GM18498 (cell line): ENCODE measurements at regions not wholly inside any gene's neighbourhood (a gene's known extent, or its start where the extent isn't known, plus 50 kb on each side); places are given as distances from the start of the nearest gene placed in this dataset.

Experiments
- ATAC-seq: cut with Tn5 transposase; IDR thresholded peaks from one replicate; pipeline ENCODE4 v1.9.1; 2021; ENCODE audit warnings: mild to moderate bottlenecking, moderate library complexity; ENCODE audit not compliant: unreplicated experiment

- ATAC-seq: peak; percentile 45
Measured at GRCh38 chr3:178436773-178437172, 99.5 kb upstream of the KCNMB2 start.

DNA sequence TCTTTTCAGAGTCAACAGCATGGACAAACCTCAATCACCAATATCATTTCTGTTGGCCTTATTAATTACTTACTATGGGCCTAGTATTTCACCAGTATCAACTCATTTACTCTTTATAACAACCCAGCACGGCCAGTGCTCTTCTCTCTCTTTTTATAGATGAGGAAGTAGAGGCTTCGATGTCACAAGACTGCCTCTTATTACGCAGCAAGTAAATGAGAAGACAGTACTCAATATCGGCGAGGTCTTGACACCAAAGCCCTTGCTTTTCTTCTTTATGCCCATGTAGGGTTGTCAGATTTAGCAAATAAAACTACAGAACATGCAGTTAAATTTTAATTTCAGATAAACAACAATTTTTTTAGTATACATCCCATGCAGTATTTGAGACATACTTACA is 99.0 kb upstream of the KCNMB2 start:
- ATAC-seq: no peak

DNA sequence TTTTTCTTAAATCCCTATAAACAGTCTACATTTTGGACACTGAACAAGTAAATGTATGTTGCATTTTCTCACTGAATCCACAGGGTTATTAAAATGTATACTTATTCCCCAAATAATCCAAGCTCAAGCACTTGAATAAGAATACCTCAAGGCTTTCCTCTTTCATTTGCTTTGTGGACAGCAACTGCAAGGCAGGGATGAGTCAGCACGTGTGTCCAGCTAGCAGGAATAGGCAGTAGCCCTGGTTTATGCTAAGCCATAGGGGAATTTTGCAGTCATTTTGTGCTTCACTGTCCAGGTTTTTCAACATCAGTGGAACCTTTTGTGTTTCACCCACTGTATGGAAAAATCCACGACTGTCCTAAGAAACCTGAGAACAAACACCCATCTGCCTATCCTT is 96.7 kb upstream of the KCNMB2 start:
- no peak for ATAC-seq

DNA sequence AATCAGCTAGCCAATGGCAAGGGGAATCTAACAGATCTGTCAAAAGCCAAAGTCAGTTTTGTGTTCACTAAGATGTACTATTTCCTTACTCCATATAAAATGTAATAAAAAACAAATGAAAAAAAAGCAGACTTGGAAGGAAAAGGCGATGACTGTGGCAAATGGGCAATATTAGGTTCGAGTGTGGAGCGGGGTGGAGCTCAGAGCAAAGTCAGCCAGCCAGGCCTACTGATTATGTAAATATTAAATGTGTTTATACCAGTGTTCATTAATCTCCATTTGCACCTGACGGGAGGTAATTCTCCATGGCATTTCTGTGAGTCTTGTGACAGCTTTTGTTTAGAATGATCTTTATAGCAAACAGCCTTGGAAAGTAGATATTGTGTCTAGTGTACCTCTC is 96.2 kb upstream of the KCNMB2 start:
- no peak for ATAC-seq

- no peak for ATAC-seq
Measured at GRCh38 chr3:178443634-178444033, 92.6 kb upstream of the KCNMB2 start.

DNA sequence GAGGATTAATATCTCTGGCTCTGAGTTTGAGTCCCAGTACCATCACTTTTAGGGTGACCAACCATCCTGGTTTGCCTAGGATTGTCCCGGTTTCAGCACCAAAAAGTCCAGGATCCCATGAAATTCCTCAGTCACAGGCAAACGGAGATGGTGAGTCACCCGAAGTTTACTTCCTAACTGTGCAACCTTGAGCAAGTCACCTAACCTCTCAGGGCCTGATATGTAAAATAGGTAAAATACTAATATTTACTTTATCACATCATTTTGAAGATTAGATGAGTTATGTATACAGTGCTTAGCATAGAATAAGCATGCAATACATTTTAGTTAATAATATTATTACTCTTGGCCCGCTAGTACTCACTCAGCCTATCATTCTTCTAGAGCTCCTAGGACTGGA is 91.1 kb upstream of the KCNMB2 start:
- ATAC-seq: no peak

- ATAC-seq: no peak
Measured at GRCh38 chr3:178446059-178446458, 90.2 kb upstream of the KCNMB2 start.

DNA sequence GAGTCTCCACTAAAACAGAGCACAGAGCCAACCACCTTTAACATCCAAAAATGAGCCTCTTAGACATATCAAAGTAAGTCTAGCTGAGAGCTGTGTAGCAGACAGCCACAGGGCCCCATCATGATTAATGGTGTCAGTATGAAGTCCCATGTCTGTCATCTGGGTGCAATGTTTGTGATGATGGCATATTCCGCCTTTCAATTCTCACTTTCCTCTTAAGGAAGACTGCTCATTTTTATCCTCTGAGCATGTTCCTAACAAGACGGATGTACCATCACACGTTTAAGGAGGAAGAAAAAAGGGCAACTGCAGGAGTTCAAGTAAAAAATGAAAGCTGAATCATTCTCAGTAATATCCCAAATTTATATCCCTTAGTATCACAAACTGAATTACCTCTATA is 85.8 kb upstream of the KCNMB2 start:
- ATAC-seq: no peak

- ATAC-seq: no peak
Measured at GRCh38 chr3:178451799-178452198, 84.4 kb upstream of the KCNMB2 start.

- no peak for ATAC-seq
Measured at GRCh38 chr3:178454726-178455125, 81.5 kb upstream of the KCNMB2 start.

GRCh38 chr3:178455226-178455625 is 81.0 kb upstream of the KCNMB2 start:
- no peak for ATAC-seq

DNA sequence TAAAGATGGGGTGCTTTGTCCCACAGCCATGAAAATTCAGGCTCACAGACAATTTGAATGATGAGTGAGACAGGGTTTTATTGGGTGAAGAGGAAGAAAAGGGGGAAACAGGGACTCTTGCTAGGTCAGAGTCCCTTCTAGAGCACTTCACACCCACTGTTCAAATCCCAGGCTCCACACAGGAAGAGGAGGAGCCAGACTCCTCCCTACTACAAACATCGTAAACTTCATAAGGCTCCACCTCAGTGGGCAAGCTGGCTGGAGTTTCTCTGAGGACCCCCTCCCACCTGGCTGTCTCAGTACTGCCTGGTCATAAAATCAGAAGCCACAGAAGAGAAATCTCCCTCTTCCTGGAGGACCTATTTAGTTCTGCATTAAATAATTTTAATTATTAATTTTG is 80.3 kb upstream of the KCNMB2 start:
- ATAC-seq: no peak

- ATAC-seq: no peak
Measured at GRCh38 chr3:178456621-178457285, 79.5 kb upstream of the KCNMB2 start.

- ATAC-seq: no peak
Measured at GRCh38 chr3:178457511-178457910, 78.7 kb upstream of the KCNMB2 start.

DNA sequence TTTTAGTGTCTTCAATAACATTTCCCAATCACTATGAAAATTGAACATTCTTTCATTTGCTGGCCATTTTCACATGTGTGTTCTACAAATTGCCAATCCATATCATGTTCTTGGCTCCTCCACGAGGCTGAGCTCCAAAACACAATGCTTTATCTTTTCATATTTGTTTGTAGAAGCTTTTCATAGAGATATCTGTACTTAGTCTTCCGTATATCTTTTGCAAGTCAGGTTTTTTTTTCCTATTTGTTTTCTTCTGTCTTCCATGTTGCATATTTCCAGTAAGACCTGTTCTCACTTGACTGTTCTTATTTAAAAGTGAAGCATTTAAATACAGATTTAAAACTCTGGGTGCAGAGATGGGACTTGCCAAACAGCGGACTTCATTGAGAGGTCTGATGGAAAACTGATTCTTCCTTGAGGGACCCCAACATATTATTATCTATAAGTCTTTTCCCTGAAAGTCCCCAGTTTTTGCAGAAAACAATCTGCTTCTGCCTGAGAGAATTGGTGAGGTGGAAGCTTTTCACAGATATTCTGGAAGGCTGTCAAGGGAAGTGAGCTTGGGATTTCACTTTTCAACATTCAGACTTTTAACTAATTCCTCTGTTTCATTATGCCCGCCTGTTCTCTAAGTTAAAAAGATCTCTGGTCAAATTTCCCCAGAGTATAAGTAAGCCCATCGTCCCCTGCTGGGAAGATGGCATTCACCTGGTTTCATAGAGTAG is 77.8 kb upstream of the KCNMB2 start:
- no peak for ATAC-seq

GRCh38 chr3:178459038-178459410 is 77.2 kb upstream of the KCNMB2 start:
- ATAC-seq: no peak

GRCh38 chr3:178465260-178466180 is 70.7 kb upstream of the KCNMB2 start:
- peak; percentile 69 for ATAC-seq

DNA sequence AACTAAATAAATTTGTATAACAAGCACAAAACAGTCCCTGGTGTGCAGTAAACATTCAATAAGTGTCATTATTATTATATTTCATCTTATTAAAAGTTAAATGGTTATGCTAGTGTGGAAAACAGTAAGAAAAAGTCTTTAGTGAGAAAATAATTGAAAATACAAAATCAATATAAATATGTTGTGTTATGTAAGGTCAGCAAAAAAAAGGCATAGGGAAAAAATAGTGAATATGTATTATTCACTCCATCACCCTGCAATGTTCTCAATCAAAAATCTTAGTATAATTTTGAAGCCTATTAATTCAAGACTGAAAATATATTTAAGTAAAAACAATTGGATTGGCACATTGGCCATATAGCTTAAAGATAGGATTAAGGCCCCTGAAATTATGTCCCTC is 63.3 kb upstream of the KCNMB2 start:
- ATAC-seq: no peak

DNA sequence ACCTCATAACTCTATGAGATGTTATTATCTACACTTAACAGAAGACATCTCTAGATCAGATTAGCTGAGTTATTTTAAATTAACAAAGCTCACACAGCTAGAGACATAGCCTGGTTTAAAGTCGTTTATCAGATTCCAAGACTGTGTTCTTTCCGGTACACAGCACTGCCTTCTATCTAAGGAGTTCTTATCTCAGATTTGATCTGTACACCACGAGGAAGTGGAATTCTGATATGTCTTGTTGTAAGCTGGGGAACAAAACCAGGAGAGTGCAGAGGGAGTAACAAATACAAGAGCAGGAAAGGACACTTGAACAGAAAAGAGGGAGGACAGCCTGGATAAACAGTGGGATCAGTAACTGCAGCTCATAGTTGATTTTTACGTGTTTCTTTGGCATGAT is 61.7 kb upstream of the KCNMB2 start:
- ATAC-seq: no peak

- ATAC-seq: no peak
Measured at GRCh38 chr3:178475062-178475461, 61.2 kb upstream of the KCNMB2 start.

GRCh38 chr3:178476886-178477285 is 59.4 kb upstream of the KCNMB2 start:
- ATAC-seq: no peak

- no peak for ATAC-seq
Measured at GRCh38 chr3:178479446-178479845, 56.8 kb upstream of the KCNMB2 start.
